ENCODE measurements at regions not wholly inside any gene's neighbourhood (a gene's known extent, or its start where the extent isn't known, plus 50 kb on each side); places are given as distances from the start of the nearest gene placed in this dataset.

- peaks cover 0 to 22% (median 6%) of the 10 kb centered on the region in 5 donors for H3K4me1 ChIP-seq (ENCODE audit: control insufficient read depth in 5 of 5, insufficient read depth in 5 of 5, low read length in 5 of 5)
- ATAC-seq (ENCODE audit: insufficient read depth, low FRiP score): no peak
- no peak for DNase-seq
Measured at GRCh38 chr11:23954730-23955129, 542.1 kb upstream of the LUZP2 start.

DNA sequence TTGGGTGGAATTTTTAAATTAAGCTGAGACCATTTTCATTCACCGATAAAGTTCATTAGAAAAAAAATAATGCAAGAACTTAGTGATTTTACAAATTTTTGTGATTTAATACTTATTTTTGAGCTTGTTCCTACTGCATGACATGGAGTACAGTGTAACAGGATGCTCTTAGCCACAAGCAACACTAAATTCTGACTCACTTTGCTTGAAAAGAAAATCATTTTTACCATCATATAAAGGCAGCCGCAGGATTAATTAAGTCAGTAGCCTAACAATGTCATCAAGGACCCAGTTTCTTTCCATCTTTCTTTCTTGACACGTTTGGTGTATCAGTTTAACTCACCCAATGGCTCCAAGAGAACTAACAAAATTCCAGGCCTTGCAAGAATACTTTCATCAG, 540.3 kb upstream of the LUZP2 start:
- Histone ChIP-seq H3K4me3 (no peak overlapping the region), H3K4me1 (ENCODE audit: control insufficient read depth in 5 of 5, insufficient read depth in 5 of 5, low read length in 5 of 5) (peaks cover 0 to 18% (median 6%) of the 10 kb centered on the region in 5 donors), H3K9me3 (ENCODE audit: control insufficient read depth in 4 of 4, insufficient read depth in 3 of 4, low read length in 3 of 4) (no peaks in the 10 kb centered on the region), H3K36me3 (ENCODE audit: control insufficient read depth in 4 of 4, insufficient read depth in 4 of 4, low read length in 4 of 4) (no peaks in the 10 kb centered on the region), H3K27me3 (ENCODE audit: control insufficient read depth in 3 of 3, insufficient read depth in 3 of 3, low read length in 2 of 3) (no peaks in the 10 kb centered on the region), H3K9ac (ENCODE audit: insufficient read depth in 1 of 2, low read length in 2 of 2) (no peak overlapping the region), H3K27ac (ENCODE audit: low read depth in 1 of 2, low read length in 1 of 2) (no peak overlapping the region)
- DNase-seq: no peak
- TF ChIP-seq, protein P1, sequence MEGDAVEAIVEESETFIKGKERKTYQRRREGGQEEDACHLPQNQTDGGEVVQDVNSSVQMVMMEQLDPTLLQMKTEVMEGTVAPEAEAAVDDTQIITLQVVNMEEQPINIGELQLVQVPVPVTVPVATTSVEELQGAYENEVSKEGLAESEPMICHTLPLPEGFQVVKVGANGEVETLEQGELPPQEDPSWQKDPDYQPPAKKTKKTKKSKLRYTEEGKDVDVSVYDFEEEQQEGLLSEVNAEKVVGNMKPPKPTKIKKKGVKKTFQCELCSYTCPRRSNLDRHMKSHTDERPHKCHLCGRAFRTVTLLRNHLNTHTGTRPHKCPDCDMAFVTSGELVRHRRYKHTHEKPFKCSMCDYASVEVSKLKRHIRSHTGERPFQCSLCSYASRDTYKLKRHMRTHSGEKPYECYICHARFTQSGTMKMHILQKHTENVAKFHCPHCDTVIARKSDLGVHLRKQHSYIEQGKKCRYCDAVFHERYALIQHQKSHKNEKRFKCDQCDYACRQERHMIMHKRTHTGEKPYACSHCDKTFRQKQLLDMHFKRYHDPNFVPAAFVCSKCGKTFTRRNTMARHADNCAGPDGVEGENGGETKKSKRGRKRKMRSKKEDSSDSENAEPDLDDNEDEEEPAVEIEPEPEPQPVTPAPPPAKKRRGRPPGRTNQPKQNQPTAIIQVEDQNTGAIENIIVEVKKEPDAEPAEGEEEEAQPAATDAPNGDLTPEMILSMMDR (IDR thresholded peaks at IDR 0.05; ENCODE audit: control extremely low read depth, extremely low read depth): no peak
- no peak for ATAC-seq (ENCODE audit: insufficient read depth, low FRiP score)
- 90 to 91% methylated on average over 3 of the region's 3 CpGs for WGBS, 2 donors

More at GRCh38 chr11:23954730-23955129, 542.1 kb upstream of the LUZP2 start:
- 66 to 68% methylated on average over 3 of the region's 3 CpGs for WGBS, 2 donors
- Histone ChIP-seq H3K27ac (ENCODE audit: low read depth in 1 of 2, low read length in 1 of 2) (no peak overlapping the region), H3K4me3 (no peak overlapping the region), H3K27me3 (ENCODE audit: control insufficient read depth in 3 of 3, insufficient read depth in 3 of 3, low read length in 2 of 3) (no peaks in the 10 kb centered on the region), H3K9me3 (ENCODE audit: control insufficient read depth in 4 of 4, insufficient read depth in 3 of 4, low read length in 3 of 4) (no peaks in the 10 kb centered on the region), H3K36me3 (ENCODE audit: control insufficient read depth in 4 of 4, insufficient read depth in 4 of 4, low read length in 4 of 4) (no peaks in the 10 kb centered on the region), H3K9ac (ENCODE audit: insufficient read depth in 1 of 2, low read length in 2 of 2) (peak overlapping the region in 1 of 2 donors; percentile 17)
- TF ChIP-seq, protein P1 (IDR thresholded peaks at IDR 0.05; ENCODE audit: control extremely low read depth, extremely low read depth): no peak

- no peak overlapping the region for H3K27ac ChIP-seq (ENCODE audit: low read depth in 1 of 2, low read length in 1 of 2)
- H3K9me3 ChIP-seq (ENCODE audit: control insufficient read depth in 4 of 4, insufficient read depth in 3 of 4, low read length in 3 of 4): peaks cover 0 to 2% (median 0%) of the 10 kb centered on the region in 4 donors
- H3K9ac ChIP-seq (ENCODE audit: insufficient read depth in 1 of 2, low read length in 2 of 2): no peak overlapping the region
- H3K36me3 ChIP-seq (ENCODE audit: control insufficient read depth in 4 of 4, insufficient read depth in 4 of 4, low read length in 4 of 4): no peaks in the 10 kb centered on the region
- H3K4me1 ChIP-seq (ENCODE audit: control insufficient read depth in 5 of 5, insufficient read depth in 5 of 5, low read length in 5 of 5): peaks cover 0 to 15% (median 6%) of the 10 kb centered on the region in 5 donors
- 83 to 84% methylated on average over 4 of the region's 4 CpGs for WGBS, 2 donors
- no peak overlapping the region for H3K4me3 ChIP-seq
- H3K27me3 ChIP-seq (ENCODE audit: control insufficient read depth in 3 of 3, insufficient read depth in 3 of 3, low read length in 2 of 3): no peaks in the 10 kb centered on the region
- TF ChIP-seq, protein P1 (IDR thresholded peaks at IDR 0.05; ENCODE audit: control extremely low read depth, extremely low read depth): no peak
- ATAC-seq (ENCODE audit: insufficient read depth, low FRiP score): no peak
- peak in 2 of 3 donors; percentile 45 to 49 for DNase-seq
Measured at GRCh38 chr11:23957314-23957713, 539.5 kb upstream of the LUZP2 start.

GRCh38 chr11:23959462-23959861, 537.4 kb upstream of the LUZP2 start:
- TF ChIP-seq, protein P1 (IDR thresholded peaks at IDR 0.05; ENCODE audit: control extremely low read depth, extremely low read depth): no peak
- no peaks in the 10 kb centered on the region for H3K36me3 ChIP-seq (ENCODE audit: control insufficient read depth in 4 of 4, insufficient read depth in 4 of 4, low read length in 4 of 4)
- 66 to 82% methylated on average over 3 of the region's 3 CpGs for WGBS, 2 donors
- H3K9ac ChIP-seq (ENCODE audit: insufficient read depth in 1 of 2, low read length in 2 of 2): no peak overlapping the region
- no peak for ATAC-seq (ENCODE audit: insufficient read depth, low FRiP score)
- DNase-seq: no peak
- H3K27me3 ChIP-seq (ENCODE audit: control insufficient read depth in 3 of 3, insufficient read depth in 3 of 3, low read length in 2 of 3): no peaks in the 10 kb centered on the region
- no peak overlapping the region for H3K4me3 ChIP-seq
- no peak overlapping the region for H3K27ac ChIP-seq (ENCODE audit: low read depth in 1 of 2, low read length in 1 of 2)
- H3K9me3 ChIP-seq (ENCODE audit: control insufficient read depth in 4 of 4, insufficient read depth in 3 of 4, low read length in 3 of 4): peaks cover 0 to 3% (median 0%) of the 10 kb centered on the region in 4 donors
- H3K4me1 ChIP-seq (ENCODE audit: control insufficient read depth in 5 of 5, insufficient read depth in 5 of 5, low read length in 5 of 5): peaks cover 0 to 12% (median 6%) of the 10 kb centered on the region in 5 donors

All from lung (tissue), 11 donors.